ENCODE measurements at regions not wholly inside any gene's neighbourhood (a gene's known extent, or its start where the extent isn't known, plus 50 kb on each side); places are given as distances from the start of the nearest gene placed in this dataset.

- no peaks in the 10 kb centered on the region for H4K20me1 ChIP-seq (replicated peaks; ENCODE audit: control insufficient read depth, extremely low read depth, insufficient read depth, low read length)
- no peaks in the 10 kb centered on the region for H3K36me3 ChIP-seq (ENCODE audit: control insufficient read depth in 2 of 2, extremely low read depth in 1 of 2, insufficient read depth in 2 of 2, low read length in 2 of 2)
- no peak for FAIRE-seq
- H3K27me3 ChIP-seq (ENCODE audit: control insufficient read depth in 2 of 2, insufficient read depth in 2 of 2, low read length in 2 of 2) = no peaks in the 10 kb centered on the region
- BruUV-seq (replicated peaks) = no TSS peak
- H2AFZ ChIP-seq (ENCODE audit: low read depth, low read length) = no peak overlapping the region
- H3K9me1 ChIP-seq (replicated peaks; ENCODE audit: control insufficient read depth, extremely low read depth, insufficient read depth, low read length) = no peaks in the 10 kb centered on the region
- intact Hi-C loops (cut with micrococcal nuclease) (no loop called here), dilution Hi-C loops (cut with MboI; ENCODE audit: extremely low pct_ligation_motif_present, low sequenced_read_pairs) (no loop called here)
- H3K79me2 ChIP-seq (ENCODE audit: control insufficient read depth, insufficient read depth, low read length) = no peaks in the 10 kb centered on the region
- H3K4me1 ChIP-seq (ENCODE audit: control insufficient read depth, extremely low read depth, insufficient read depth, low read length) = no peaks in the 10 kb centered on the region
- POLR2A ChIA-PET = no interaction called here
- H3K9me3 ChIP-seq (replicated peaks; ENCODE audit: control insufficient read depth, insufficient read depth, low read length) = no peaks in the 10 kb centered on the region
- H3K27ac ChIP-seq (ENCODE audit: insufficient read depth, low read depth, low read length) = no peak overlapping the region
- CTCF ChIA-PET = interaction anchor here (0.5 kb wide), 1 partner anchor 1460 kb away, joined by 3 read pairs; no protein-coding TSS in a partner anchor
- DNase-seq (ENCODE audit: low read depth, low spot score) = no peak
- H3K9ac ChIP-seq (replicated peaks; ENCODE audit: extremely low read depth, insufficient read depth, low read length) = no peak overlapping the region
- H3K4me2 ChIP-seq (ENCODE audit: insufficient read depth, low read length) = no peak overlapping the region
- no peak overlapping the region for H3K4me3 ChIP-seq (replicated peaks in 1 of 3; ENCODE audit: insufficient read depth in 1 of 3, low read depth in 1 of 3, low read length in 3 of 3)
- TF ChIP-seq POLR2A (IDR thresholded peaks at IDR 0.05; ENCODE audit: low read depth, low read length) (no peak), FOS (IDR thresholded peaks at IDR 0.05; ENCODE audit: borderline replicate concordance, insufficient read depth, low read length) (no peak), MYC (IDR thresholded peaks at IDR 0.05; ENCODE audit: low read depth, low read length) (no peak), EZH2 (IDR thresholded peaks at IDR 0.05; ENCODE audit: borderline replicate concordance, low read depth, low read length, severe bottlenecking) (no peak), CTCF (IDR thresholded peaks at IDR 0.05; ENCODE audit: extremely low read depth in 1 of 2, insufficient read depth in 1 of 2, low read depth in 1 of 2, low read length in 2 of 2) (no peak), POLR2AphosphoS5 (IDR thresholded peaks at IDR 0.05; ENCODE audit: insufficient read depth, low read depth, low read length) (no peak), GATA2 (IDR thresholded peaks at IDR 0.05; ENCODE audit: insufficient read depth, insufficient read length, low read depth, low read length) (no peak)
- TF ChIP-seq, protein P1, sequence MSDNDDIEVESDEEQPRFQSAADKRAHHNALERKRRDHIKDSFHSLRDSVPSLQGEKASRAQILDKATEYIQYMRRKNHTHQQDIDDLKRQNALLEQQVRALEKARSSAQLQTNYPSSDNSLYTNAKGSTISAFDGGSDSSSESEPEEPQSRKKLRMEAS (IDR thresholded peaks at IDR 0.05; ENCODE audit: insufficient read depth, insufficient read length) = no peak
These were observed 869.4 kb upstream of the NUDT12 start for GRCh38 chr5:104431981-104432380.

All from endothelial cell of umbilical vein (primary cell).